Colon (tissue), 2 donors: ENCODE measurements at regions not wholly inside any gene's neighbourhood (a gene's known extent, or its start where the extent isn't known, plus 50 kb on each side); places are given as distances from the start of the nearest gene placed in this dataset.

Experiments
- FAIRE-seq: peaks from 2 replicates; lab custom pipeline; 2012; peaks lifted over from hg19 to GRCh38; lab: Jason Lieb, UNC
- donor health status: control.
- donor health status: control.

- FAIRE-seq: no peak
Observed at GRCh38 chr15:62547584-62547983, 382.5 kb upstream of the C2CD4B start.

- FAIRE-seq: no peak
Observed at GRCh38 chr15:62549345-62549970, 384.4 kb upstream of the C2CD4B start.

- FAIRE-seq: no peak
Observed at GRCh38 chr15:62550106-62550505, 385.0 kb upstream of the C2CD4B start.

GRCh38 chr15:62552444-62552843, 387.4 kb upstream of the C2CD4B start:
- FAIRE-seq: no peak

GRCh38 chr15:62553911-62554563, 389.0 kb upstream of the C2CD4B start:
- no peak for FAIRE-seq

GRCh38 chr15:62558640-62559380, 393.7 kb upstream of the C2CD4B start:
- no peak for FAIRE-seq

- FAIRE-seq: no peak
Observed at GRCh38 chr15:62559381-62559733, 394.3 kb upstream of the C2CD4B start.

- no peak for FAIRE-seq
Observed at GRCh38 chr15:62561059-62561519, 396.0 kb upstream of the C2CD4B start.

GRCh38 chr15:62561571-62561970, 396.5 kb upstream of the C2CD4B start:
- no peak for FAIRE-seq

- FAIRE-seq: no peak
Observed at GRCh38 chr15:62564886-62565633, 400.0 kb upstream of the C2CD4B start.

- no peak for FAIRE-seq
Observed at GRCh38 chr15:62565634-62566026, 400.5 kb upstream of the C2CD4B start.

GRCh38 chr15:62566248-62566647, 401.2 kb upstream of the C2CD4B start:
- FAIRE-seq: no peak

GRCh38 chr15:62567501-62567900, 402.4 kb upstream of the C2CD4B start:
- no peak for FAIRE-seq

GRCh38 chr15:62568004-62568403, 402.9 kb upstream of the C2CD4B start:
- FAIRE-seq: no peak

GRCh38 chr15:62568702-62569101, 403.6 kb upstream of the C2CD4B start:
- FAIRE-seq: no peak

GRCh38 chr15:62569460-62570404, 404.6 kb upstream of the C2CD4B start:
- FAIRE-seq: no peak

- no peak for FAIRE-seq
Observed at GRCh38 chr15:62570405-62570783, 405.3 kb upstream of the C2CD4B start.

GRCh38 chr15:62571072-62571471, 406.0 kb upstream of the C2CD4B start:
- FAIRE-seq: no peak

- no peak for FAIRE-seq
Observed at GRCh38 chr15:62572797-62573196, 407.7 kb upstream of the C2CD4B start.

GRCh38 chr15:62573876-62574275, 408.8 kb upstream of the C2CD4B start:
- no peak for FAIRE-seq

GRCh38 chr15:62578546-62578945, 413.5 kb upstream of the C2CD4B start:
- FAIRE-seq: no peak

GRCh38 chr15:62578960-62579359, 413.9 kb upstream of the C2CD4B start:
- no peak for FAIRE-seq
